ENCODE measurements at regions not wholly inside any gene's neighbourhood (a gene's known extent, or its start where the extent isn't known, plus 50 kb on each side); places are given as distances from the start of the nearest gene placed in this dataset.

DNA sequence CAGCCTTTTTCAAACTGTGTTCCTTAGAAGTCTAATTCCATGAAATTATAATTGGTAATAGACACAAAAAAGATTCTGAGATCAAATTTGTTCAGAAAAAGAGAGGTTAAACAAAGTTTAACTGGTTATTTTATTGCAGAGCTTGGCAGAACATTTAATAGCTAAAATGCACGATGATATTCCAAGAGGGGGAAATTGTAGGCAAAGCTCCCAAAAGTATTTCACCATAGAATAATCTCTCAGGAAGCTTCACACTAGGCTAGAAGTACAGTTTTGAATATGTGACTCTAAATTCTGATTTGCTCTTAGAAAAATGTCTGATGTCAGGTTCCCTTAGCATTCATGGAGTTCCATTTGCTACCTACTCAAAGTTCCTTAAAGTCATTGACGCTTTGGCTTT, 292.4 kb upstream of the SETBP1 start:
- TF ChIP-seq, protein P1, sequence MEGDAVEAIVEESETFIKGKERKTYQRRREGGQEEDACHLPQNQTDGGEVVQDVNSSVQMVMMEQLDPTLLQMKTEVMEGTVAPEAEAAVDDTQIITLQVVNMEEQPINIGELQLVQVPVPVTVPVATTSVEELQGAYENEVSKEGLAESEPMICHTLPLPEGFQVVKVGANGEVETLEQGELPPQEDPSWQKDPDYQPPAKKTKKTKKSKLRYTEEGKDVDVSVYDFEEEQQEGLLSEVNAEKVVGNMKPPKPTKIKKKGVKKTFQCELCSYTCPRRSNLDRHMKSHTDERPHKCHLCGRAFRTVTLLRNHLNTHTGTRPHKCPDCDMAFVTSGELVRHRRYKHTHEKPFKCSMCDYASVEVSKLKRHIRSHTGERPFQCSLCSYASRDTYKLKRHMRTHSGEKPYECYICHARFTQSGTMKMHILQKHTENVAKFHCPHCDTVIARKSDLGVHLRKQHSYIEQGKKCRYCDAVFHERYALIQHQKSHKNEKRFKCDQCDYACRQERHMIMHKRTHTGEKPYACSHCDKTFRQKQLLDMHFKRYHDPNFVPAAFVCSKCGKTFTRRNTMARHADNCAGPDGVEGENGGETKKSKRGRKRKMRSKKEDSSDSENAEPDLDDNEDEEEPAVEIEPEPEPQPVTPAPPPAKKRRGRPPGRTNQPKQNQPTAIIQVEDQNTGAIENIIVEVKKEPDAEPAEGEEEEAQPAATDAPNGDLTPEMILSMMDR (conservative IDR thresholded peaks at IDR 0.05), result no peak
- no peak for TF ChIP-seq ZFX (IDR thresholded peaks at IDR 0.05)
